VCaP (cell line): ENCODE measurements at regions not wholly inside any gene's neighbourhood (a gene's known extent, or its start where the extent isn't known, plus 50 kb on each side); places are given as distances from the start of the nearest gene placed in this dataset.

Experiments
- H3K27ac ChIP-seq: fragments of 450-650 bp; 2 replicates; pipeline ENCODE4 v1.5.1; 2017
- TF ChIP-seq, protein P1 (sequence below): fragments of 450-650 bp; conservative IDR thresholded peaks from 2 replicates; pipeline ENCODE4 v1.5.1; 2017; ENCODE audit warnings: mild to moderate bottlenecking, moderate library complexity

GRCh38 chr6:28709478-28710349 lies 184.0 kb downstream of the GPX5 start:
- no peak overlapping the region for H3K27ac ChIP-seq
- TF ChIP-seq, protein P1, sequence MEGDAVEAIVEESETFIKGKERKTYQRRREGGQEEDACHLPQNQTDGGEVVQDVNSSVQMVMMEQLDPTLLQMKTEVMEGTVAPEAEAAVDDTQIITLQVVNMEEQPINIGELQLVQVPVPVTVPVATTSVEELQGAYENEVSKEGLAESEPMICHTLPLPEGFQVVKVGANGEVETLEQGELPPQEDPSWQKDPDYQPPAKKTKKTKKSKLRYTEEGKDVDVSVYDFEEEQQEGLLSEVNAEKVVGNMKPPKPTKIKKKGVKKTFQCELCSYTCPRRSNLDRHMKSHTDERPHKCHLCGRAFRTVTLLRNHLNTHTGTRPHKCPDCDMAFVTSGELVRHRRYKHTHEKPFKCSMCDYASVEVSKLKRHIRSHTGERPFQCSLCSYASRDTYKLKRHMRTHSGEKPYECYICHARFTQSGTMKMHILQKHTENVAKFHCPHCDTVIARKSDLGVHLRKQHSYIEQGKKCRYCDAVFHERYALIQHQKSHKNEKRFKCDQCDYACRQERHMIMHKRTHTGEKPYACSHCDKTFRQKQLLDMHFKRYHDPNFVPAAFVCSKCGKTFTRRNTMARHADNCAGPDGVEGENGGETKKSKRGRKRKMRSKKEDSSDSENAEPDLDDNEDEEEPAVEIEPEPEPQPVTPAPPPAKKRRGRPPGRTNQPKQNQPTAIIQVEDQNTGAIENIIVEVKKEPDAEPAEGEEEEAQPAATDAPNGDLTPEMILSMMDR = no peak

DNA sequence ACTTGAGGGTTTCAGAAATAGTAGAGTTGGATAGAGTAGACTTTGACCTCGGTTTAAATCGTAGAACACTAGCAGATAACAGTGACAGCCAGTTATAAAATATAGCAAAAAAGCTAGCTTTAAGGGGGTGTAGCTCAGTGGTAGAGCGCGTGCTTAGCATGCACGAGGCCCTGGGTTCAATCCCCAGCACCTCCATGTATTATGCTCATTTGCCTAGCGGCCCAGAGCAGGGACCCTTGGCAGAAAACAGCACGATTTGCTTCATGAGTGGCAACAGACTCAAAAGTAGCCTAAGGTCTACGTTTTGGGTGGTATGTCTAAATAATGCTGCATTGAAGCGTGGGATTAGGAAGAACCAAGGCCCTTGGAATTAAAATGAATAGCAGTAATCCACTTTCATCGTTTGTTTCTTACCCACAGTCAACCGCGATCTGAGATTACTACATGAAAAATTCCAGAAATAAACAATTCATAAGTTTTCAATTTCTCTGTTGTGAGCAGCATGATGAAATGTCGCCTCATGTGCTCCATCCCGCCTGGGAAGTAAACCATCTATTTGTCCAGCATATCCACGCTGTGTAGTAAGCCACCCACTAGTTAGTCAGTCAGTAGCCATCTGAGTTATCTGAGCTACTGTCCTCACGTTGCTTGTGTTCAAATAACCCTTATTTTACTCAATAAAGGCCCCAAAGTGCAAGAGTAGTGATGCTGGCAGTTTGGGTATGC lies 184.9 kb downstream of the GPX5 start:
- TF ChIP-seq, protein P1 = no peak
- no peak overlapping the region for H3K27ac ChIP-seq

DNA sequence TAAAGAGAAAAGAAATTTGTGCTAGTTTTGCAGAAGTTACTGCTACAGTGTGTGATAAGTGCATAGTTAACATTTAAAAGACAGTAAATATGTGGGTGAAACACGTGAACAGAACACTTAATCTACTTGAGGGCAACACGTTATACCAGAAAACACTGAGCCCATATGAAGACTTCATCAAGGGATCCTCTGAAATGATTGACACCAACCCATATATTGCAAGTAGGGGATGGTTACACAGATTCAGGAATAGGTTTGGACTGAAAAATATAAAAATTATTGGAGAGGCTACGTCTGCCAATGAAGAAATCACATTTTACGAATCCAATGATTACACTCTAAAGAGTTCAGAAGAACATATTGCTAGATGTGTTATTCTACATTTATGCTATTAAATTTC lies 185.6 kb downstream of the GPX5 start:
- TF ChIP-seq, protein P1 = no peak
- no peak overlapping the region for H3K27ac ChIP-seq

GRCh38 chr6:28711788-28712341 lies 186.2 kb downstream of the GPX5 start:
- no peak overlapping the region for H3K27ac ChIP-seq
- TF ChIP-seq, protein P1 = no peak

GRCh38 chr6:28712982-28713381 lies 187.3 kb downstream of the GPX5 start:
- TF ChIP-seq, protein P1 = no peak

GRCh38 chr6:28719275-28719940 lies 193.7 kb downstream of the GPX5 start:
- no peak overlapping the region for H3K27ac ChIP-seq
- TF ChIP-seq, protein P1 = no peak

More at GRCh38 chr6:28712982-28713381, 187.3 kb downstream of the GPX5 start:
- H3K27ac ChIP-seq = no peak overlapping the region
